NCI-H1694 (cell line): ENCODE measurements at regions not wholly inside any gene's neighbourhood (a gene's known extent, or its start where the extent isn't known, plus 50 kb on each side); places are given as distances from the start of the nearest gene placed in this dataset.

Experiments
- DNase-seq: peaks from one replicate; lab custom pipeline; 2025; lab: John Stamatoyannopoulos, UW

DNA sequence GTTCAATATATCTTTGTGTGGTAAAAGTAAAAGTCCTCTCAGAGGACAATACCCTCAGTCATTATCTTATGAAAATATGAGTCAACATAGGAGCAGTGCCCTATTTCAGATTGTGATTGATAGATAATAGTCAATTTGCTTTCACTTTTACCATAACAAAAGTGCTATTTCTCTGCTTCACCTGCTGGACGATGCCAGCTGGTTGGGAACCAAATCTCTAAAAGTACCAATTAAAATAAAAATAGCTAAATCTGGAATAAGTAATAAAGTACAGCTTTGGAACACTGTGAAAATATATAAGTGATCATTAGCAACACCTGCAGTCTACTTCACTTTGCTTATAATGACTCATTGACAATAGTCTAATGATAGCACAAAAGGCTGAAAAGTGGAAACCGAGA is 390.3 kb upstream of the AGTR1 start:
- no peak for DNase-seq

DNA sequence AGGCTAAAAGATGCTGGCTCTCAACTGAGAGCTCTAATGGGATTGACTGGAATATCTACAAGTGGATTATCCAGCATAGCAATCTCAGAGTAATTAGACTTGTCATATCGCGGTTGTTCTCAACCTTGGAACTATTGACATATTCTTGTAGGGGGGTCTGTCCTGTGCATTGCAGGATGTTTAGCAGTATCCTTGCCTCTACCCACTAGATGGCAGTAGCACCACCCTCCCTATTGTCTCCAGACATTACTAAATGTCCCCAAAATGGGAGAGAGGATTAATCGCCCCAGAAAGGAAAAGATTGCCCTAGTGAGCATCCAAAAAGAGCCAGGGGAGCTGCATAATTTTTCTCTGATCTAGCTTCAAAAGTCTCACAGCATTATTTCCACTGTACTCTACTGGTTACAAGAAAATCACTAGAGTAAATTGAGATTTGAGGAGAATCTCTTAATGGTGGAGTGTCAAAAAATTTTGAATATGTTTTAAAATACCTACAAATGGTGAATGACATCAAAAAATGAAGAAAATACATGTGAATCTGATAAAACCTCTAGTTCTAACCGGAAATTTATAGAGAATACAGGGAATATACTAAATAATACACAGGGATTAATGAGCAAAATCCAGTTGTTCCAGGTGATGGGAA is 388.2 kb upstream of the AGTR1 start:
- peak; percentile 6 for DNase-seq

DNA sequence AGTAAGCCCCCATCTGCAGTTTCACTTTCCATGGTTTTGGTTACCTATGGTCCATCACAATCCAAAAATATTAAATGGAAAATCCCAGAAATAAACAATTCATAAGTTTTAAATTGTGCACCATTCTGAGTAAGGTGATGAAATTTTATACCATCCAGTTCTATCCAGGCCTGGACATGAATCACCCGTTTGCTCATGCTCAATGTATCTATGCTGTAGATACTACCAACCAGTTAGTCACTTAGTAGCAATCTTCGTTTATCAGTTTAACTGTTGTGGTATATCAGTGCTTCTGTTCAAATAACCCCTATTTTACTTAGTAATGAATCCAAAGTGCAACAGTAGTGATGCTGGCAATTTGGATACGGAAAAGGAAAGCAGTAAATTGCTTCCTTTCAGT is 381.9 kb upstream of the AGTR1 start:
- no peak for DNase-seq

GRCh38 chr3:148318240-148318639 is 379.5 kb upstream of the AGTR1 start:
- DNase-seq, result no peak

GRCh38 chr3:148319161-148319915 is 378.4 kb upstream of the AGTR1 start:
- DNase-seq, result no peak

GRCh38 chr3:148319960-148320359 is 377.7 kb upstream of the AGTR1 start:
- no peak for DNase-seq

- DNase-seq, result no peak
Observed at GRCh38 chr3:148329481-148330235, 368.0 kb upstream of the AGTR1 start.

- no peak for DNase-seq
Observed at GRCh38 chr3:148330542-148330941, 367.2 kb upstream of the AGTR1 start.

DNA sequence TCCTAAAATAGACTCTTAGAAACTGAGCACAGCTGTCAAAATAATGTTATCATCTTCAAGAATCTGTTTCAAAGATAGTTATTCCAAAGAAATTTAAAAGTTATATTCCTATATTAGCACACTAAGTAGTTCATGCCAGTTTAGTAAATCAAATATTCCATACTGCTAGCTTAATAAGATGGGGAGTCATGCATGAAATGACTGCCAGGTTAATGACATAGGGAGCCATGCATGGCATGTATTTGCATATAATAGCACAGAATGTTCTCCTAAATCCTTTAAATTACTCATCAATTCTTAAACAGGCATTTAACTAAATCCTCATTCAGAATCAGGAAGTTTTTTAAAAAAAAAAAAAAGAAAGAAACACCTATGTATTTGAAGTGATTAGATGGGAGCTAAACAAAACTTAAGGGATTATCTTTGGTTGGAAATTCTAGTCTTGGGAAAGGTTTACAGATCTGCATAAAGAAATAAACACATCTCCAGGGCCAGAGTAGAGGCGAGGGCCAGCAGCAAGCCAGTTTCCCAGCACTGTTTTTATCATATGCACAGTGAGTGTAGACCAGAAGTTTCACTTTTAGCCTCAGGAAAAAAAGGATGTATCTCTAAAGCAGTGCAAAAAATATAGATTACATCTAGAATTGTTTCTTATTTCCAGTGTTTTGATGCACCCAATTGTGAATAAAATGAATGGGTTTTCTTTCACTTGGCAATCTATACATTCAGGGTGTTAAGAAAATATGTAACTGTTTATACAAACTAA is 366.4 kb upstream of the AGTR1 start:
- no peak for DNase-seq

- DNase-seq, result no peak
Observed at GRCh38 chr3:148332509-148332908, 365.2 kb upstream of the AGTR1 start.

- no peak for DNase-seq
Observed at GRCh38 chr3:148333091-148333490, 364.6 kb upstream of the AGTR1 start.

DNA sequence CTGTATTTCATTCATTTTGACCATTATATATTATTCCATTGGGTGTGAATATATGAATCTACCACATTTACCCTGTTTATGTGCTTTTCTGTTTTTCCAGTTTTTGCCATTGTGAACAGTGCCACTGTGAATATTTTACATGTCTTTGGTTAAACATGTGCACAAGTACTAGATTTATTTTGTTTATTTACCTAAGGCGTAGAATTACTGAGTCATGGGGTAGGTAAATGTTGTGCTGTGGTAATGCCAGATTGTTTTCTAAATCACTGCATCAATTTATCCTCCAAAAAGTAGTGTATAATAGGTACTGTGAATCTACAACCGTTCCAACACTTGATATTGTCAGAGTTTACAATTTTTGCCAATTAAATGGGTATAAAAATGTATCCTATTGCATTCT is 362.1 kb upstream of the AGTR1 start:
- DNase-seq, result no peak

DNA sequence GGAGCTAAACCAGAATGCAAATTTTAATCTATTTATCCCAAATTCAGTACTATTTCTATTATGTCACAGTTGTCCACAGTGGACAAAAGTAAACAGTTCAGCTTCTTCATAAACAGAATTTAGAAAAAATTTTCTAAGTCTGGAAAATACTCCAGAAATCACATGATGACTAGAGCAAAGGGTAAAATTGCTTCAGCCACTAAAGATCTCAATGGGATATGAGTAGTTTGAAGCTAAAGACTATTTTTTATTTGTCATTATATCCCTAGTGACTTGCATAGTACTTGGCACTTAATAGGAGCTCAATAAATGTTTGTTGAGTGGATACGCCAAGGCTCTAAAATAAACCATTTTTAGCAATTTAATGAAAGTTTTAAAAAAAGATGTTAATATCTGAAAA is 354.3 kb upstream of the AGTR1 start:
- DNase-seq, result no peak

DNA sequence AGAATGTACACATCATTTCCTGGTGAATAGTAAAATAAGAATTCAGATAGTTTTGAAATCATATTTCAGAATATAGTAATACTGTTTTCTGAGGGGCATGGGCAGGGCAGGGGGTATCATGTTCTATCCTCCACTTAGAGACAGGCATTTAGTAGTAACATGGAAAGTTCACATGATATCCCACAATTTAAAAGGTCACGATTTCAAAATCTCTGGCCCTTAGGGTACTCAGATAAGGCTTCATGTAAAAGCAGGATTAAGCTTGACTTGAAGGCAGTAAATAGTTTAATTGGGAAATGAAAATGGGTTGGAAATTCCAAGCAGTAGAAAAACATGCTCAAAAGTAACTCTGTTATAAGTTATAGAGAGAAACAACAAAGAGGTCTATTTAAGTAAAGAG is 353.2 kb upstream of the AGTR1 start:
- no peak for DNase-seq

- no peak for DNase-seq
Observed at GRCh38 chr3:148360051-148360450, 337.7 kb upstream of the AGTR1 start.

DNA sequence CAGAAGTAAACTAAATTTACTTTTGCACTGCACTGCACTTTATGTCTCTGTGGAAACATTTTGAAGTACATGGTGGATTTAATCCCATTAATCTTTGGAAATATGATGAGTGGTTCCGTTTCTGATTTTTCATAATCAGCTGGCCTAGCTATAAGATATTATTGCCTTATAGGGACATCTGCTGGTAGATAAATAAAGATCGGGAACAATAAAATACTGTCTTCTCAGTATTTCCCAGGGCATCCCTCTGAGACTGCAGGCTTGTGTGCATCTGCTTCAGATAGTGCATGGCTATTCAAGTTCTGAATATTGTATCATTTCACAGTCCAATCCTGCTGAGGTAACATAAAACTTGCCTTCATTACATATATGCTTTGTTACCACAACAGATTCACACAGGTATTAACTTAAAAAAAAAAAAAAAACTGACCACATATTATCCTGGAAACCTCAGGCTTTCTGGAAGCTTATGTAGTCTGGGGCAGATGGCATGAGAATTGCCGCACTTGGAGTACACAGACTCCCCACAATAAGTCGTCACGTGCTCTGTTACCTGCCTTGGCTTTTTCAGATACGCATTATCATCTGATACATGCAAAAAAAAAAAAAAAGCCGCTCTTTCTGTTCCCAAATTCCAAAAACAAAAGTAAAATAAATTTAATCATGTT is 330.8 kb upstream of the AGTR1 start:
- DNase-seq, result no peak

DNA sequence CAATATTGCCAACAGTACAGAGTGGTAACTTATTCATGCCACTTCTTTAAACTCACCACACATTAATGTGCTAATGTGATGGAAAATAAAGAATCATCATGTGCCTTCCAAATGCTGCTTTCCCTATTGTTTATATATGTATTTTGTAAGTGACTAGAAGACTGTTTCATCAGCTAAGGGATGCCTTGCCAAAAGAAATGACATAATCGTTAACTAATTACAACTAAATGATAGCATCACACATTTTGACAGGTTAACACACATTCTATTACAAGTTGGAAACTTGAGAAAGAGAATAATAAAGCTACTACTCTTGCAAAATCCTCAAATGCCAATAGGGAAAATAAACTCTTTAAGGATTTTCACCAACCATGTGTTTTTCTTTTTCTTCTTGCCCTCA is 329.9 kb upstream of the AGTR1 start:
- no peak for DNase-seq

- DNase-seq, result no peak
Observed at GRCh38 chr3:148369381-148369780, 328.3 kb upstream of the AGTR1 start.

- no peak for DNase-seq
Observed at GRCh38 chr3:148372206-148372875, 325.4 kb upstream of the AGTR1 start.

GRCh38 chr3:148373961-148374360 is 323.7 kb upstream of the AGTR1 start:
- no peak for DNase-seq

- DNase-seq, result no peak
Observed at GRCh38 chr3:148379763-148380382, 317.8 kb upstream of the AGTR1 start.
